ENCODE measurements at regions not wholly inside any gene's neighbourhood (a gene's known extent, or its start where the extent isn't known, plus 50 kb on each side); places are given as distances from the start of the nearest gene placed in this dataset.
"Not testable (repeated sequence)": the region's sequence is repeated elsewhere in the genome, so short reads cannot be mapped to it uniquely, and the experiment has no call there.

DNA sequence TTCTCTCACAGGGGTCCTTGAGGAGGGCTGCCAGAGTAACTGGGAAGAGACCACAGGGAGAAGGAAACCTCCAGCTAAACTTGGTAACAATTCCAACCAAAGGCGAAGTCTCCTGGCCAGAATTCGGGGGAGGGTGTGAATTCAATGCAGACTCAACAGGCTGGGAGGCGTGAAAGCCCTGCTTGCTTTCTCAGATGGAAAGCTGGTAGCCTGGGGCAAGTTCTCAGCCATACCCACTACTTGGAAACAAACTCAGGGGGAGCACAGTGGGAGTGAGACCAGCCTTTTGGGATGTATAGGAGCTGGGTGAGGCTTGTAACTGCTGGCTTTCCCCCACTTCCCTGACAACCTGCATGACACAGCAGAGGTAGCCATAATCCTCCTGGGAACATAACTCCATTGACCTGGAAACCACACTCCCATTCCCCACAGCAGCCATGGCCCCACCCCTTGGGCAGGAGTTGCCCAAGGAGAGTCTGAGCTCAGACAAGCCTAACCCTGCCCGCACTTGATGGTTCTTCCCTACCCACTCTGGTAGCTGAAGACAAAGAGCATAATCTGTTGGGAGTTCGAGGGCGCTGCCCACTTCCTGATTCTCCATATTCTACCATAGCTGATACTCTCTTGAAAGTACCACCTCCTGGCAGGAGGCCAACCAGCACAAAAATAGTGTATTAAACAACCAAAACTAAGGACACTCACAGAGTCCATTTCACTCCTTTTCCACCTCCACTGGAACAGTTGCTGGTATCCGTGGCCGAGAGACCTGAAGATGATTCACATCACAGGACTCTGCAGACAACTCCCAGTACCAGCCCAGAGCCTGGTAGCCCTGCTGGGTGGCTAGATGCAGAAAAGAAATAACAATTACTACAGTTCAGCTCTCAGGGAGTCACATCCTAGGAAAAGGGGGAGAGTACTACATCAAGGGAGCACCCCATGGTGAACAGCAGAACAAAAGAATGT, 123.8 kb downstream of the FAM170A start:
- H3K36me3 Mint-ChIP-seq = no peaks in the 10 kb centered on the region
- H3K4me3 Mint-ChIP-seq = no peak overlapping the region
- no peaks in the 10 kb centered on the region for H3K4me1 Mint-ChIP-seq
- DNase-seq (ENCODE audit: low spot score in 2 of 2) (no peak), ATAC-seq (ENCODE audit: low read depth) (no peak)
- peaks cover 2% of the 10 kb centered on the region for H3K27me3 Mint-ChIP-seq
- peaks cover 4% of the 10 kb centered on the region for H3K9me3 Mint-ChIP-seq
- no peak overlapping the region for H3K27ac Mint-ChIP-seq

GRCh38 chr5:119754825-119755224, 125.5 kb downstream of the FAM170A start:
- not testable (repeated sequence) for H3K36me3 Mint-ChIP-seq; H3K27me3 Mint-ChIP-seq; H3K27ac Mint-ChIP-seq; H3K9me3 Mint-ChIP-seq; DNase-seq (ENCODE audit: low spot score in 2 of 2); H3K4me1 Mint-ChIP-seq; ATAC-seq (ENCODE audit: low read depth); H3K4me3 Mint-ChIP-seq

GRCh38 chr5:119757276-119757675, 127.9 kb downstream of the FAM170A start:
- Mint-ChIP-seq H3K9me3 (peaks cover 4% of the 10 kb centered on the region), H3K4me1 (no peaks in the 10 kb centered on the region), H3K27ac (no peak overlapping the region), H3K4me3 (no peak overlapping the region), H3K27me3 (peaks cover 8% of the 10 kb centered on the region), H3K36me3 (no peaks in the 10 kb centered on the region)
- DNase-seq (ENCODE audit: low spot score in 2 of 2) (no peak), ATAC-seq (ENCODE audit: low read depth) (no peak)

- DNase-seq (ENCODE audit: low spot score in 2 of 2); H3K4me1 Mint-ChIP-seq; H3K27me3 Mint-ChIP-seq; H3K27ac Mint-ChIP-seq; H3K4me3 Mint-ChIP-seq; ATAC-seq (ENCODE audit: low read depth); H3K9me3 Mint-ChIP-seq; H3K36me3 Mint-ChIP-seq: not testable (repeated sequence)
Observed at GRCh38 chr5:119769695-119770693, 140.6 kb downstream of the FAM170A start.

- not testable (repeated sequence) for DNase-seq (ENCODE audit: low spot score in 2 of 2); H3K27me3 Mint-ChIP-seq; ATAC-seq (ENCODE audit: low read depth); H3K4me1 Mint-ChIP-seq; H3K36me3 Mint-ChIP-seq; H3K27ac Mint-ChIP-seq; H3K9me3 Mint-ChIP-seq; H3K4me3 Mint-ChIP-seq
Observed at GRCh38 chr5:119780145-119780544, 150.8 kb downstream of the FAM170A start.

GRCh38 chr5:119785057-119785456, 155.7 kb downstream of the FAM170A start:
- Mint-ChIP-seq H3K27ac (no peak overlapping the region), H3K36me3 (no peaks in the 10 kb centered on the region), H3K4me1 (no peaks in the 10 kb centered on the region), H3K4me3 (no peak overlapping the region), H3K9me3 (no peaks in the 10 kb centered on the region), H3K27me3 (peaks cover 9% of the 10 kb centered on the region)
- DNase-seq (ENCODE audit: low spot score in 2 of 2) (no peak), ATAC-seq (ENCODE audit: low read depth) (no peak)

DNA sequence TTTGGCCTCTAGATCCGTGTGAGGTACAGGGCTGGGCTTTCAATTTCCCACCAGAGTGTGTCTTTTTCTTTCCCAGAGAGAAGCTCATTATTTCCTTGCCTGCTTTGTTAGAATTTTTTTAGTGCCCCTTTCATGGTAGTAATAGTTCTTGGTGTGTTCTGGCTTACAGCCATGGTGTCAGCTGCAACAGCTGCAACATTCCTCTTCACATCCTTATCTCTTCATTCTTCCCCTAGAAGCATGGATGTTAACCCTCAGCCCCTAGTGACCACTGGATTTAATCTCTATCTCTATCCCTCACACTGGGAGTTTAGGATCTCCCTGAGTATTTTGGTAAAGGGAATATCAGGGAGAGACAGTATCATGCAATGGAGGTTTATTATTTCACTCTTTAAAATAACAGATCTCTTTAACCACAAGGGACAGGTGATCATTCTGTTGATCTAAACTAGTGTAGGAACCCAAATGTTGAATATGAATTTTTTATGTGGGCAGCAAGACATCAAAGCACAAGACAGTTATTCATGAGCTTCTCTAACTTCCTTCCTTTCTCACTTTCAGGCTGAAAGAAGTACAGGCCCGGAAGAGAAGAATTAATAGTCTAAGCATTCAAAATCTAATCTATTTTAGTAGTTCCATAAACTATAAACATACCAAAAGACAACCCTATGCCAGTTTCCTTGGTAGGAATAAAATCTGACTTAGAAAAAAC, 160.2 kb downstream of the FAM170A start:
- Mint-ChIP-seq H3K36me3 (no peaks in the 10 kb centered on the region), H3K4me3 (no peak overlapping the region), H3K27ac (no peak overlapping the region), H3K9me3 (no peaks in the 10 kb centered on the region), H3K27me3 (peaks cover 7% of the 10 kb centered on the region), H3K4me1 (no peaks in the 10 kb centered on the region)
- no peak for ATAC-seq (ENCODE audit: low read depth)
- no peak for DNase-seq (ENCODE audit: low spot score in 2 of 2)

- DNase-seq (ENCODE audit: low spot score in 2 of 2) = no peak
- Mint-ChIP-seq H3K9me3 (no peaks in the 10 kb centered on the region), H3K4me3 (no peak overlapping the region), H3K36me3 (no peaks in the 10 kb centered on the region), H3K4me1 (no peaks in the 10 kb centered on the region), H3K27ac (no peak overlapping the region), H3K27me3 (peaks cover 5% of the 10 kb centered on the region)
- ATAC-seq (ENCODE audit: low read depth) = no peak
Observed at GRCh38 chr5:119792161-119792799, 162.9 kb downstream of the FAM170A start.

GRCh38 chr5:119795768-119796167, 166.4 kb downstream of the FAM170A start:
- DNase-seq (ENCODE audit: low spot score in 2 of 2) = no peak
- Mint-ChIP-seq H3K27me3 (peaks cover 1% of the 10 kb centered on the region), H3K4me3 (no peak overlapping the region), H3K9me3 (no peaks in the 10 kb centered on the region), H3K36me3 (no peaks in the 10 kb centered on the region), H3K27ac (no peak overlapping the region), H3K4me1 (no peaks in the 10 kb centered on the region)
- ATAC-seq (ENCODE audit: low read depth) = no peak

GRCh38 chr5:119801570-119801969, 172.2 kb downstream of the FAM170A start:
- Mint-ChIP-seq H3K27me3 (no peaks in the 10 kb centered on the region), H3K4me1 (no peaks in the 10 kb centered on the region), H3K4me3 (no peak overlapping the region), H3K9me3 (peaks cover 8% of the 10 kb centered on the region), H3K27ac (no peak overlapping the region), H3K36me3 (no peaks in the 10 kb centered on the region)
- ATAC-seq (ENCODE audit: low read depth) (no peak), DNase-seq (ENCODE audit: low spot score in 2 of 2) (no peak)

DNA sequence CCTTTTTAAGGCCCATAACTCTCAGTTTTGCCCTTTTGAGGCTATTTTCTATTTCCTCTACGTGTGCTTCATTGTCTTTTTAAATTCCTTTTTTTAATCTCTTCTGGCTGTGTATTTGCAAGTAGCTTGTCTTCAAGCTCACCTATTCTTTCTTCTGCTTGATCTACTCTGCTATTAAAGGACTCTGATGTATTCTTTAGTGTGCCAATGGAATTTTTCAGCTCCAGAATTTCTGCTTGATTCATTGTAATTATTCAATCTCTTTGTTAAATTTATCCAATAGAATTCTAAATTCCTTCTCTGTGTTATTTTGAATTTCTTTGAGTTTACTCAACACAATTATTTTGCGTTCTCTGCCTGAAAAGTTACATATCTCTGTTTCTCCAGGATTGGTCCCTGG, 178.7 kb downstream of the FAM170A start:
- Mint-ChIP-seq H3K4me1 (no peaks in the 10 kb centered on the region), H3K4me3 (no peak overlapping the region), H3K36me3 (no peaks in the 10 kb centered on the region), H3K27me3 (no peaks in the 10 kb centered on the region), H3K9me3 (peaks cover 11% of the 10 kb centered on the region), H3K27ac (no peak overlapping the region)
- ATAC-seq (ENCODE audit: low read depth) (no peak), DNase-seq (ENCODE audit: low spot score in 2 of 2) (no peak)

- no peak for ATAC-seq (ENCODE audit: low read depth)
- Mint-ChIP-seq H3K9me3 (peaks cover 11% of the 10 kb centered on the region), H3K27me3 (no peaks in the 10 kb centered on the region), H3K36me3 (no peaks in the 10 kb centered on the region), H3K4me1 (no peaks in the 10 kb centered on the region), H3K4me3 (no peak overlapping the region), H3K27ac (no peak overlapping the region)
- DNase-seq (ENCODE audit: low spot score in 2 of 2) = no peak
Observed at GRCh38 chr5:119808474-119808873, 179.1 kb downstream of the FAM170A start.

GRCh38 chr5:119810217-119810616, 180.9 kb downstream of the FAM170A start:
- Mint-ChIP-seq H3K4me3 (no peak overlapping the region), H3K9me3 (peaks cover 10% of the 10 kb centered on the region), H3K27me3 (no peaks in the 10 kb centered on the region), H3K36me3 (no peaks in the 10 kb centered on the region), H3K27ac (no peak overlapping the region), H3K4me1 (no peaks in the 10 kb centered on the region)
- ATAC-seq (ENCODE audit: low read depth) (no peak), DNase-seq (ENCODE audit: low spot score in 2 of 2) (no peak)
